ENCODE measurements at regions not wholly inside any gene's neighbourhood (a gene's known extent, or its start where the extent isn't known, plus 50 kb on each side); places are given as distances from the start of the nearest gene placed in this dataset.

DNA sequence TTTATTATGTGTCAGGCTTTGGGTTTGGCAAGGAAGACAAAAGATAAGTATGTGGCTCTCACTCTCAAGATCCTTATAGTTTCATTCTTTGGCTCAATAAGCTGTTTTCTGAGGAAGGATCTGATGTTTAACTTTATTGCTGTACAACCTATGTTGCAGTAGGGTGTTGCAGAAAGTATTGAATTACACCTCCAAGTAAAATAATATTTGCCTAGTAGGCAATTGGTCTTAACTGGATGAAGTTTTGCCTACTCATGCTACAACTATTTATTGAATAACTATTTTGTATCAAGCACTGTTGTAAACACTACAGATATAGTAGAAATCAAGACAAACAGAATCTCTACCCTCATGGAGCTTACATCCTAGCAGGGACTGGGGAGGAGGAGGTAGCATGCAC is 169.7 kb downstream of the TAF11L14 start:
- Histone ChIP-seq H3K9me3 (ENCODE audit: insufficient read depth in 2 of 2, low read depth in 1 of 2, low read length in 1 of 2) (no peaks in the 10 kb centered on the region), H3K9ac (replicated peaks in 1 of 4; ENCODE audit: extremely low read depth in 1 of 4, low read depth in 3 of 4, low read length in 3 of 4) (no peak overlapping the region), H3K27me3 (replicated peaks in 1 of 4; ENCODE audit: control insufficient read depth in 3 of 4, extremely low read depth in 1 of 4, insufficient read depth in 3 of 4, low read length in 3 of 4) (no peaks in the 10 kb centered on the region), H3K4ac (replicated peaks; ENCODE audit: insufficient read length, low read depth, low read length) (no peak overlapping the region), H2AFZ (ENCODE audit: low read length) (no peak overlapping the region), H4K20me1 (replicated peaks in 1 of 2; ENCODE audit: control insufficient read depth in 1 of 2, insufficient read depth in 2 of 2, low read length in 2 of 2) (no peaks in the 10 kb centered on the region), H3K79me1 (ENCODE audit: low read depth, low read length) (no peaks in the 10 kb centered on the region), H2BK15ac (ENCODE audit: low read length) (no peak overlapping the region), H4K91ac (replicated peaks; ENCODE audit: insufficient read length, low read length) (no peak overlapping the region), H3K4me3 (ENCODE audit: extremely low read depth in 1 of 4, insufficient read depth in 2 of 4, low read depth in 3 of 4, low read length in 4 of 4) (no peak overlapping the region), H3K23me2 (ENCODE audit: low read depth, low read length) (no peaks in the 10 kb centered on the region), H4K5ac (ENCODE audit: insufficient read length, low read depth, low read length) (no peak overlapping the region), H2BK120ac (replicated peaks; ENCODE audit: low read depth, low read length) (no peak overlapping the region), H3K14ac (ENCODE audit: insufficient read length) (no peak overlapping the region), H2BK5ac (ENCODE audit: low read depth, low read length) (no peak overlapping the region), H3K36me3 (ENCODE audit: control insufficient read depth in 2 of 4, insufficient read depth in 4 of 4, low read length in 3 of 4) (no peaks in the 10 kb centered on the region), H3K23ac (ENCODE audit: insufficient read length) (no peak overlapping the region), H2BK20ac (ENCODE audit: low read length) (no peak overlapping the region), H2AK5ac (ENCODE audit: low read depth, low read length) (no peak overlapping the region), H3K79me2 (ENCODE audit: control insufficient read depth in 1 of 2, insufficient read depth in 2 of 2, low read length in 2 of 2) (no peaks in the 10 kb centered on the region), H2BK12ac (ENCODE audit: low read depth, low read length) (no peak overlapping the region), H3K18ac (ENCODE audit: extremely low read depth, low read length) (no peak overlapping the region), H3K27ac (ENCODE audit: low read depth, low read length) (no peak overlapping the region), H3K56ac (replicated peaks; ENCODE audit: insufficient read length, low read depth, low read length) (no peak overlapping the region), H3K4me1 (replicated peaks in 1 of 4; ENCODE audit: control insufficient read depth in 3 of 4, insufficient read depth in 4 of 4, low read length in 3 of 4) (peaks cover 0 to 6% (median 0%) of the 10 kb centered on the region in 4 experiments; a peak in 2 of 7 replicates), H3K4me2 (ENCODE audit: insufficient read depth in 1 of 2, low read depth in 2 of 2, low read length in 2 of 2) (no peak overlapping the region), H4K8ac (ENCODE audit: extremely low read depth, insufficient read depth, low read length) (no peak overlapping the region)
- DNase-seq (ENCODE audit: low read depth in 1 of 2, low spot score in 2 of 2) = no peak
- CTCF ChIA-PET (ENCODE audit: partially characterized antibody) = interaction anchor here (1.2 kb wide), 1 partner anchor 588 kb away, joined by 3 read pairs; no protein-coding TSS in a partner anchor
- TF ChIP-seq KDM1A (IDR thresholded peaks at IDR 0.05; ENCODE audit: borderline replicate concordance, low read length) = no peak
- no peak for TF ChIP-seq POLR2A (IDR thresholded peaks at IDR 0.05; ENCODE audit: control extremely low read depth in 1 of 2, low read depth in 2 of 2, low read length in 2 of 2)
- no peak for TF ChIP-seq SRF (IDR thresholded peaks at IDR 0.05; ENCODE audit: low read depth, low read length)
- FAIRE-seq = no peak
- POLR2A ChIA-PET (ENCODE audit: partially characterized antibody) = no interaction called here

All from H1 (cell line).